Pancreas (tissue), 10 donors: ENCODE measurements at regions not wholly inside any gene's neighbourhood (a gene's known extent, or its start where the extent isn't known, plus 50 kb on each side); places are given as distances from the start of the nearest gene placed in this dataset.

Experiments used
- ATAC-seq, 4 donors: fragments of 200-7000 bp; cut with Tn5 transposase; one replicate each; pipeline versions ENCODE4 v1.8.0 to v1.9.1; 2020; ENCODE audit warnings: mild to moderate bottlenecking in 4 of 4, moderate library complexity in 4 of 4
- DNase-seq, 6 donors: peaks; one replicate each; pipeline ENCODE4 v3.0.0-alpha.2; 2020
- FAIRE-seq: peaks from 2 replicates; lab custom pipeline; 2012; peaks lifted over from hg19 to GRCh38; lab: Jason Lieb, UNC
- H3K27ac ChIP-seq, 4 donors: fragments of 200-600 bp; sonication (generic); 1 replicate in 3 of 4; 2 replicates in 1 of 4; pipeline versions ENCODE4 v1.5.0 to v1.8.0; 2020
- H3K27me3 ChIP-seq, 4 donors: fragments of 200-600 bp; one replicate each; pipeline ENCODE4 v1.8.0; 2021
- H3K36me3 ChIP-seq, 3 donors: fragments of 200-600 bp; sonication (generic) in 1 of 3; one replicate each; pipeline versions ENCODE4 v1.5.0 to v1.8.0; 2020 to 2021
- H3K4me1 ChIP-seq, 3 donors: fragments of 200-600 bp; one replicate each; pipeline ENCODE4 v1.8.0; 2021
- H3K4me3 ChIP-seq, 4 donors: fragments of 200-600 bp; sonication (generic) in 2 of 4; one replicate each; pipeline versions ENCODE4 v1.5.0 to v1.8.0; 2020 to 2021
- H3K9me3 ChIP-seq, 4 donors: fragments of 200-600 bp; one replicate each; pipeline ENCODE4 v1.8.0; 2021
- CTCF ChIP-seq, 4 donors: fragments of 200-600 bp; sonication (generic) in 3 of 4; IDR thresholded peaks; one replicate each; pipeline versions ENCODE4 v1.5.0 to v1.8.0; 2021; ENCODE audit warnings: antibody characterized with exemption in 4 of 4
- WGBS, 2 donors: extraction: QIAGEN DNeasy Blood & Tissue Kit; methylation state at CpG; one replicate each; pipeline ENCODE4 v1.1.7; 2013; 5-methylcytosine and 5-hydroxymethylcytosine counted together
- intact Hi-C, 3 donors: fragments of 100-400 bp; cut with DNase I; formaldehyde crosslinking; loops; one replicate each; pipeline versions ENCODE4 v1.11.1 to v1.14.2; 2022
- donor health status: healthy with polysubstance abuse.
- donor health status: DM: no; HTN: no; CAD: no; lungs with moderate emphysema.
- donor health status: DM: no; HTN: no; CAD: no.
- donor health status: control.
- donor health status: control.
- donor health status: Bipolar disorder and iron deficiency.
- donor health status: DM: yes; HTN: yes; CAD: no.
- donor health status: DM: no; HTN: no; CAD: no.
- donor health status: DM: no; HTN: no; CAD: no.
- donor health status: DM: yes; HTN: yes; CAD: no.

GRCh38 chr3:99240700-99241099, 339.2 kb upstream of the DCBLD2 start:
- Histone ChIP-seq H3K27me3 (no peaks in the 10 kb centered on the region), H3K4me3 (no peak overlapping the region), H3K27ac (no peak overlapping the region), H3K4me1 (no peaks in the 10 kb centered on the region), H3K9me3 (no peaks in the 10 kb centered on the region), H3K36me3 (no peaks in the 10 kb centered on the region)
- DNase-seq = no peak
- TF ChIP-seq CTCF (IDR thresholded peaks at IDR 0.05) = no peak
- intact Hi-C loops = no loop called here
- 23 to 39% methylated on average over 2 of the region's 2 CpGs for WGBS, 2 donors
- ATAC-seq = no peak
- FAIRE-seq = no peak

GRCh38 chr3:99236576-99236975, 335.1 kb upstream of the DCBLD2 start:
- no peaks in the 10 kb centered on the region for H3K36me3 ChIP-seq
- TF ChIP-seq CTCF (IDR thresholded peaks at IDR 0.05) = no peak
- H3K4me1 ChIP-seq = no peaks in the 10 kb centered on the region
- H3K4me3 ChIP-seq = no peak overlapping the region
- DNase-seq = no peak
- ATAC-seq = no peak
- no peaks in the 10 kb centered on the region for H3K9me3 ChIP-seq
- intact Hi-C loops = no loop called here
- H3K27me3 ChIP-seq = no peaks in the 10 kb centered on the region
- no peak overlapping the region for H3K27ac ChIP-seq
- no peak for FAIRE-seq

- H3K27ac ChIP-seq = no peak overlapping the region
- intact Hi-C loops = no loop called here
- 39 to 67% methylated on average over 1 of the region's 1 CpG for WGBS, 2 donors
- DNase-seq (no peak), FAIRE-seq (no peak), ATAC-seq (no peak)
- no peaks in the 10 kb centered on the region for H3K27me3 ChIP-seq
- no peak overlapping the region for H3K4me3 ChIP-seq
- no peaks in the 10 kb centered on the region for H3K36me3 ChIP-seq
- no peaks in the 10 kb centered on the region for H3K9me3 ChIP-seq
- TF ChIP-seq CTCF (IDR thresholded peaks at IDR 0.05) = no peak
- H3K4me1 ChIP-seq = no peaks in the 10 kb centered on the region
Observed at GRCh38 chr3:99232696-99233095, 331.2 kb upstream of the DCBLD2 start.

- Histone ChIP-seq H3K36me3 (no peaks in the 10 kb centered on the region), H3K4me3 (no peak overlapping the region), H3K27ac (no peak overlapping the region), H3K4me1 (no peaks in the 10 kb centered on the region), H3K9me3 (no peaks in the 10 kb centered on the region), H3K27me3 (no peaks in the 10 kb centered on the region)
- TF ChIP-seq CTCF (IDR thresholded peaks at IDR 0.05) = no peak
- no peak for FAIRE-seq
- no peak for ATAC-seq
- 56 to 61% methylated on average over 1 of the region's 1 CpG for WGBS, 2 donors
- intact Hi-C loops = no loop called here
- no peak for DNase-seq
Observed at GRCh38 chr3:99218468-99218867, 317.0 kb upstream of the DCBLD2 start.

- no peak overlapping the region for H3K27ac ChIP-seq
- no peaks in the 10 kb centered on the region for H3K4me1 ChIP-seq
- WGBS, 2 donors = 15 to 18% methylated on average over 1 of the region's 1 CpG
- DNase-seq = no peak
- no peak for FAIRE-seq
- no peak for TF ChIP-seq CTCF (IDR thresholded peaks at IDR 0.05)
- ATAC-seq = no peak
- H3K9me3 ChIP-seq = no peaks in the 10 kb centered on the region
- no peaks in the 10 kb centered on the region for H3K36me3 ChIP-seq
- intact Hi-C loops = no loop called here
- H3K4me3 ChIP-seq = no peak overlapping the region
- no peaks in the 10 kb centered on the region for H3K27me3 ChIP-seq
Observed at GRCh38 chr3:99212969-99213368, 311.5 kb upstream of the DCBLD2 start.
